Inflammatory macrophage treated with lipopolysaccharide for 4 hours (primary cell): ENCODE measurements at regions not wholly inside any gene's neighbourhood (a gene's known extent, or its start where the extent isn't known, plus 50 kb on each side); places are given as distances from the start of the nearest gene placed in this dataset.

Source experiments
- DNase-seq: peaks from one replicate; pipeline ENCODE4 v3.0.0-alpha.2; 2020

DNA sequence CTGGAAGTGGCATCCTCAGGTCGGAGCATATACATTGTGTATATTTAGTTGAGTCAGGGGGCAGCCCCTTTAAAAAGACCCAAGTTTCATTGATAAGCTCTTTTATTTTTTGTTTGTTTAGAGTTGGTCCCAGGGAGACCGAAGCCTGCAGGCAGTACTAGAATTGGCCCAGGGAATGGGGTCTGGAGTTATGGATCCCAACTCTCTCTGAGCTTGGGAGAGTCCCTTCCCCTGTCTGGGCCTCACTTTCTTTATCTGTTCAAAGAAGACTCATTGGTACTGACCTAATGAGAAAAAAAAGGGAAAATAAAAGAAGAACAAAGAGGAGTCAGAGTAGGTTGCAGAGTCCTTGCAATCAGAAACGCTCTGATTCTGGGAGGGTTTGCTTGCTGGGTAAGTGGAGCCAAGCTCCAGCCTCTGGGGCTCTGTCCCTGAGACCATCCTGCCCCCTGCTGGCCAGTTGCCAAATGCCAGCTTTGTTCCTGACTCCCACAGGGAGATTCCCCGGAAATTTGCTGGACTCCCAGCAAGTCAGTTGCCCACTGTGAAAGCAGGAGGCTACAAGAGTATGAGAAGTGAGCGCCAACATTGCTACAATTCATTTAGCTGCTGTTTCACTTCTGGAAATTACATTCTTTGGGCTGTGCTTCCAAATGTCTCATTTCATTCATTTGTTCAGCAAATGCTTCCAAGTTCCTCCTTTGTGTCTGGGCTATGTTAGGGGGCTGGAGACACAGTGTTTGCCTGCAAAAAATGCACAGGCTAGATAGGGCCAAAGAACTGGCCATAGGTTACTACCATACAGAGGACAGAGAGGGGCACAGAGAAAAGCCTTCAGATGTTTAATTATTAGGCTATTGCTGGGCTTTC, 156.2 kb downstream of the MELK start:
- peak; percentile 89 for DNase-seq

GRCh38 chr9:36729906-36730305, 157.2 kb downstream of the MELK start:
- DNase-seq = peak; percentile 11

DNA sequence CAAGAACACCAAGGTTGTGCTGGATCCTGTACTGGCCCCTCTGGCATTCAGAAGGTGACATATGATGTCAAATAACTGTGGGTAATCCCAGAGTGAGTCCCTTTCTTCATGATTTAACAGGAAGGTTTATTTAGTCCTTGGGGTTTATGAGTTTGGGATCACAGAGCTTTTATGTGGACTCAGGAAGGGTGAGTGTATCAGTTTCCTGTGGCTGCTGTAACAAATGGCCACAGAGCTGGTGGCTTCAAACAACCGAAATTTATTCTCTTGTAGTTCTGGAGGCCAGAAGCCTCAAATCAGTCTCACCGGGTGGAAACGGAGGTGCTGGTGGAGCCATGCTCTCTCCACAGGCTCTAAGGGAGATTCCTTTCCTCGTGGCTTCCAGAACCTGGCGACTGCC, 157.7 kb downstream of the MELK start:
- no peak for DNase-seq

- peak; percentile 90 for DNase-seq
These were observed 158.6 kb downstream of the MELK start for GRCh38 chr9:36731068-36731956.

DNA sequence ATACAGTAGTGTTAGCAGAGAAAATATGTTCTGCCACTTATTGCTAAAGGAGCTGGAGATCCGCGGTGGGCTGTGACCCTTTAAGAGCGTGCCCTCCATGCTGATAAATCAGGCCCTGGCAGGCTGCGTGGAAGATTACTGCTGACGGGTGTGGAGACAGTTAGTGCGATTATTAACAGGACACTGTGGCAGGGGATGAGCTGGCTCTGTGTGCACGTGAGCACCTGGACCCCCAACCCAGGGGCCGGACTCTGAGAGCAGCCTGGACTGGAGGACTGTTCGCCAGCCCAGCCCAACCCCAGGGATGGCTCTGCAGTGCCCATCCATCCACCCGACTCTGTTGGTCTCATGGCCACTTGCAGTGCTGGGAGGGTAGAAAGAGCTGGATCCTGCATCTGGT, 162.0 kb downstream of the MELK start:
- DNase-seq = no peak

GRCh38 chr9:36736648-36737047, 164.0 kb downstream of the MELK start:
- DNase-seq = no peak

DNA sequence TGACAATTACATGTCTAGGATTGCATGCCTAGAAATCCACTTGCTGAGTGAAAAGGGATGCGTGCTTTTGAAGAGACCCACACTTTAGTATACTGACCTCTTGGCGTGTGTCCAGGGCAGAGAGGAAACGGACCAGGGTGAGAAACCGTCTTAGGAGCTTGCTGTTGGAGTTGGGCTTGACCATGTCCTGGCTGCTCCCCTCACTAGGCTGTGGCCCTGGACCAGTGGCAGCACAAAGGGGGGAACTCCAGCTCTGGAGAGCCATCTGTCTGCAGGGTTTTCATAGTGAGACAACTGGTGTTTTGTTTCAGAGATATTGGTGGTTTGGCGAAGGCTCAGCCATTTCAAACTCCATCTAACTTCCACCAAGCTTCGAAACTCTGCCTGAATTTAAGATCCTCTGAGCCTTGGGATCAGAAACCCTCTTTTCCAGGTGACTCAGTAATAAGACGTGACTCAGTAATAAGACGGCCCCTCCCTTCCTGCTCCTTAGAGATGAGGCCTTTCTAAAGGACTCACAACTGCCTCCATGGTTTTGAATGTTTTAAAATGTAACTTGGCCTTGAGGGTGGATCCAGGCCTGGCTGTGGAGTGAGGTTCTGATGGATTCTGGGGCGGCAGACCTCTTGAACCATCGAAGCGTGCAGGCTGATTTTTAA, 165.8 kb downstream of the MELK start:
- no peak for DNase-seq

GRCh38 chr9:36739373-36740116, 166.8 kb downstream of the MELK start:
- DNase-seq = no peak

- DNase-seq = no peak
These were observed 169.6 kb downstream of the MELK start for GRCh38 chr9:36742264-36742663.

GRCh38 chr9:36744678-36745077, 172.0 kb downstream of the MELK start:
- DNase-seq = no peak

DNA sequence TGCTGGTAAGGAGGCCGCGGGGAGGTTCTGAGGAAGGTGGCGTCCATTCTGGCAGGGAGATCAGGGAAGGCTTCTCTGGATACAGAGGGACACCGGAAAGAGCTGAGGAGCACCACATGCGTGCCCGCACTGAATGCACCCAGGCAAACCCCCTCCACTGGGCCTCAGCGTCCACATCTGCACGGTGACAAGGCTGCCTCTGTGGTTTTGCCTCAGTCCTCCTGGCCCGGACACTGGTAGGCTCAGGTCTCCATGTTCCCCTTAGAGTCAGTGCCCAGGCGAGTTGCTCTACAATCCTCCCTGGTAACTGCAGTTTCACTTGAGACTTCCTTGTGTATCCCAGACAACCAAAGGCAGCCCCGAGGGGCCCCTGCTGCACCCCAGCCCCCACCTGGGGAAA, 173.3 kb downstream of the MELK start:
- no peak for DNase-seq

DNA sequence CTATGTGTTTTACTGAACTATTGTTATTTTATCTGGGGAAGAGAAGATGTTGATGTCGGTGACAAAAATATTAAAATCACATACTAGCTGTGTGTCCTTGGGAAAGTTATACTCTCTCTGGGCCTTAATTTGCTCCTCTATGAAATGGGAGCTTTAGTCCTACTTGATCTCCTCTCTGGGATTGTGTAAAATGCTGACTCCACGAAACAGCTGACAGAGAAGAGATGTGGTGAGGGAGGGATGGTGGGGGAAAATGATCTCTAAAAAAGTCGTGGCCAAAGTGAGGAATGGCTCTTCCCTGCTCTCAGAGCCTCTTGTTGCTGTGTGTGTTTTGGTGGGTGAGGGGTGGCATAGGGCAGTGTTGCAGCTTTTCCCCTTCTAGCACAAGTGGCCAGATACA, 173.7 kb downstream of the MELK start:
- DNase-seq = no peak

DNA sequence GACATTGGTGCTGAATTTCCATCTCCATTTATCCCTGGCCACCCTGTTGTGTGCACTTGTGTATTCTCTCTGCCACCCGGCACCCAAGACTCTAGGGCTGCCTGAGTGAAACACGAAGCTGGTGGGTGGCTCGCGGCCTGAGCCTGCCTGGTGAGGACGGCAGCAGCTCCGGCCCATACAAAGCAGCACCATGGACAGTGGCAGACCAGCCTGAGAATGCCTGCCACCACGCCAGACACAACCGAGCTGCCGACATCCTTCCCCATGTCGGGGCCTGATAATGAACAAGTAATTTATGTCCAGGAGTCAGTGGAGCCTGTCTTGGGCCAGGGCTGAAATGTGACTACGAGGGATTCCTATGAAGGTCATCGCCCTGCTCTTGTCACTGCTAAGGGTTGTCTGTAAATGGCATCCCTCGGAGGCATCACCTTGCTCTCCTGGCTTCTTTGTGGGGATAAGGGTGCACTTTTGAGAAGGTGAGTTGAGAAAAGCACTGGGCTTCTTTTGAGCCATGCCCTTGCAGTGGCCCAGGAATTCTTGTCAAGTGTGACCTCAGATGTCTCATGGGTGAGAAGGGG, 175.7 kb downstream of the MELK start:
- DNase-seq = no peak

DNA sequence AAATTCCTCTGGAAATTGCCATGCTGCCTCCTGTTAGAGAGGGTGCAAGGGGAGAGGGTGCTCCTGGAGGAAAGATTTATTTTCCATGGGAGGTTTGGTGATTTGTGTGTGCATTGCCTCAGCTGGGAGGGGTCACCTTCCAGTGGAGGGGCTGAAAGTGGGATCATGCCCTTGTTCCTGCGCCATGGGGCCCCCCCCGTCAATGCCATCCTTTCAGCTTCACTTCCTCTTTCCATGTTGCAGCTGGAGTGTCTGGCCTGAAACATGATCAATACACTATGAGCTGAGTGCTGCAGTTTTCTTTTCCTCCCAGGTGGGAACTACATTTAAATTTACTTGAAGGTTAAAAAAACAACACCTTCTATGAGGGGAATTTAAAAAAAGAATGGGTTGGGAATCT, 176.8 kb downstream of the MELK start:
- DNase-seq = no peak

GRCh38 chr9:36750630-36751029, 177.9 kb downstream of the MELK start:
- no peak for DNase-seq

- DNase-seq = no peak
These were observed 182.3 kb downstream of the MELK start for GRCh38 chr9:36755019-36755418.

DNA sequence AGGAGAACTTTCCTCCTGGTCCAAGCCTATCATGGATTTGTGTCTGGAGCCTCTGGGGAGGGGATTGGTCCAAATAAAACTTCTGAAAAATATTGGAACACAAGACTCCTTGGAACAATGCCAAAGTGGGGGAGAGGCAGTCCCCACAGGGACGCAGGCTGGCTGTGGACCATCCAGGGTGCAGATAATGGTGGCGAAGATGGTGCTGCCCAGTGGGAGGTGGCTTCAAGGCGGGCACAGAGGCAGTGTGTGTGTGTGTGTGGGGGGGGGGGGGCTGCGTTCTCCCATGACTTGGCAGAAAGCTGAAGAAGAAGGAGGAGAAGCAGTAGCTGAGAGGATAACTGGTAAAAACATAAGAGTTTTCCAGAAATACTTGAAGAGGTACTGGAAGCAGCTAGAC, 186.4 kb downstream of the MELK start:
- DNase-seq = no peak

DNA sequence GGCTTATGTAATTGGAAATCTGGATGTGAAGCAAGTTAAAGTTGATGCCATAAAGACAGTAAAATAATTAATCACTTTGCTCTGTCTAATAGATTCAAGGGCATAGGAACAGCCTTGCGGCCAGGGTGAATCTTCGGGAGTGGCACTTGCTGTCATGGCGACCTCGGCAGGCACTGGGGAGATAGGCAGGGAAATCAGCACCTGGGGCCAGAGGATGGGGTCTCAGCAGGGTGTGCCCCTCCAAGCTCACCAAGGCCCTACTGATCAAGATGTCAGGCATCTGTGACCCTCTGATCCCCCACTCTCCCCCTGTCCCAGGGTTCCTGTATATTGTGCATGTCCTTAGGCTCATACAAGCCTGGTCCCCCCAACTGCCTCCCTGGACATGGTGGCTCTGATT, 187.3 kb downstream of the MELK start:
- no peak for DNase-seq

DNA sequence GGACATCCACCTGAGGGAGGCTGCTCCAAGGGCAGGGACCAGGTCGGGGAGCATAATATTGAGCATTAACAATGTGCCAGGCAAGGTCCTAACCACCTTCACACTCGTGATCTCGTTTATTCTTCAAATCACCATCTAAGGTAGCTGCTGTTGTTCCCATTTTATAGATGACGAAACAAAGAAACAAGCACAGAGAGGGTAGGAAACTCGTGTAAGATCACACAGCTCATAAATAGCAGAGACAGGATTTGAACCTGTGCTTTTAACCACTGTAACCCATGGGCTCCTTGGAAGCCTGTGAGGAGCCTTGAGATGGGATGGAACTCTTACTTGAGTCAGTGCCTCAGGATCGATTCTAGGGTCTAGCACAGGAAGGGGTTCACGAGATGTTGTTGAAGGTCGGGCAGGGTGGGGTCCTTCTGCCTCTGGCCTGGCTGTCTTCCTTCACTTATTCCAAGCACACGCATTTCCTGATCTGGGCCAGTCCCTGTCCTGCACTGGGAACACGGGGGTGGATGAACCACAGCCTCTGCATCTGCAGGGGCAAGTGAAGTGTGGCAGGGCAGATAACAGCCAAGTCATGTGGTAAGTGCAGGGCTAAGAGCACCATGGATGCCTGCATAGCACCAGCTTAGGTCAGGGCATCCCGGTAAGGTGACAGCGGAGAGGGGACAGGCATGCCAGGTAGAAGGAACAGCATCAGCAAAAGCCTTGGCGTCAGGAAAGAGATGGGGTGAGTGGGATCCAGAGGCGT, 188.1 kb downstream of the MELK start:
- no peak for DNase-seq

- DNase-seq = no peak
These were observed 190.3 kb downstream of the MELK start for GRCh38 chr9:36762958-36763357.

GRCh38 chr9:36763778-36764177, 191.1 kb downstream of the MELK start:
- no peak for DNase-seq
